H9 (cell line): ENCODE measurements at regions not wholly inside any gene's neighbourhood (a gene's known extent, or its start where the extent isn't known, plus 50 kb on each side); places are given as distances from the start of the nearest gene placed in this dataset.

Source experiments
- DNase-seq: peaks from one replicate; pipeline ENCODE4 v3.0.0-alpha.2; 2017
- H2AFZ ChIP-seq: one replicate; pipeline ENCODE4 v1.6.1; 2013; ENCODE audit warnings: mild to moderate bottlenecking, low read length, control low read depth, moderate library complexity
- H2AK5ac ChIP-seq: 2 replicates; pipeline ENCODE4 v1.6.1; 2013; ENCODE audit warnings: low read length, control low read depth, mixed read lengths; ENCODE audit not compliant: insufficient read length
- H2BK120ac ChIP-seq: one replicate; pipeline ENCODE4 v1.6.1; 2013; ENCODE audit warnings: low read depth, mild to moderate bottlenecking, low read length, control low read depth, inconsistent platforms; ENCODE audit not compliant: poor library complexity, severe bottlenecking
- H2BK12ac ChIP-seq: 2 replicates; pipeline ENCODE4 v1.6.1; 2013; ENCODE audit warnings: low read length, control low read depth, mixed read lengths, low read depth; ENCODE audit not compliant: insufficient read length
- H2BK15ac ChIP-seq: 2 replicates; pipeline ENCODE4 v1.6.1; 2013; ENCODE audit warnings: low read depth, low read length, control low read depth
- H2BK20ac ChIP-seq: one replicate; pipeline ENCODE4 v1.6.1; 2013; ENCODE audit warnings: low read depth, mild to moderate bottlenecking, low read length, control low read depth, inconsistent platforms; ENCODE audit not compliant: poor library complexity, severe bottlenecking
- H2BK5ac ChIP-seq: 2 replicates; pipeline ENCODE4 v1.6.1; 2013; ENCODE audit warnings: low read length, control low read depth, mixed read lengths; ENCODE audit not compliant: insufficient read length
- H3K14ac ChIP-seq: 2 replicates; pipeline ENCODE4 v1.6.1; 2013; ENCODE audit warnings: low read length, control low read depth; ENCODE audit not compliant: insufficient read depth
- H3K18ac ChIP-seq: 2 replicates; pipeline ENCODE4 v1.6.1; 2013; ENCODE audit warnings: low read depth, mild to moderate bottlenecking, mixed read lengths, low read length, control low read depth; ENCODE audit not compliant: insufficient read length
- H3K23ac ChIP-seq: 2 replicates; pipeline ENCODE4 v1.6.1; 2013; ENCODE audit warnings: low read length, control low read depth, mixed read lengths, low read depth; ENCODE audit not compliant: insufficient read length
- H3K23me2 ChIP-seq: 2 replicates; pipeline ENCODE4 v1.6.1; 2013; ENCODE audit warnings: low read depth, mild to moderate bottlenecking, mixed read lengths, low read length, control low read depth; ENCODE audit not compliant: insufficient read length, poor library complexity, severe bottlenecking
- H3K27ac ChIP-seq: 2 replicates; pipeline ENCODE4 v1.5.1; 2013; ENCODE audit warnings: low read length, control low read depth, mixed read lengths, low read depth; ENCODE audit not compliant: insufficient read length
- H3K27me3 ChIP-seq: 2 replicates; pipeline ENCODE4 v1.6.1; 2013; ENCODE audit warnings: low read length, control low read depth, inconsistent platforms; ENCODE audit not compliant: insufficient read depth
- H3K4ac ChIP-seq: 2 replicates; pipeline ENCODE4 v1.6.1; 2013; ENCODE audit warnings: low read depth, mild to moderate bottlenecking, control low read depth, inconsistent platforms, low read length, moderate library complexity
- H3K4me1 ChIP-seq: 2 replicates; pipeline ENCODE4 v1.6.1; 2013; ENCODE audit warnings: low read length, control low read depth, inconsistent platforms; ENCODE audit not compliant: insufficient read depth
- H3K4me2 ChIP-seq: 2 replicates; pipeline ENCODE4 v1.6.1; 2013; ENCODE audit warnings: low read length, control low read depth, mixed read lengths; ENCODE audit not compliant: insufficient read length, insufficient read depth
- H3K56ac ChIP-seq: 2 replicates; pipeline ENCODE4 v1.6.1; 2013; ENCODE audit warnings: low read depth, mild to moderate bottlenecking, mixed read lengths, low read length, control low read depth; ENCODE audit not compliant: insufficient read length
- H3K79me1 ChIP-seq: 2 replicates; pipeline ENCODE4 v1.6.1; 2013; ENCODE audit warnings: low read depth, mild to moderate bottlenecking, moderate library complexity, low read length, control low read depth, inconsistent platforms; ENCODE audit not compliant: insufficient read depth, poor library complexity, severe bottlenecking
- H3K79me2 ChIP-seq: 2 replicates; pipeline ENCODE4 v1.6.1; 2013; ENCODE audit warnings: low read length, control low read depth, inconsistent platforms; ENCODE audit not compliant: insufficient read depth
- H3K9ac ChIP-seq: 2 replicates; pipeline ENCODE4 v1.6.1; 2013; ENCODE audit warnings: low read length, control low read depth, mixed read lengths; ENCODE audit not compliant: insufficient read length; ENCODE audit errors: extremely low read depth
- H3K9me3 ChIP-seq: one replicate; pipeline ENCODE4 v1.6.1; 2013; ENCODE audit warnings: low read depth, low read length, inconsistent platforms; ENCODE audit not compliant: control insufficient read depth
- H3T11ph ChIP-seq: one replicate; pipeline ENCODE4 v1.6.1; 2013; ENCODE audit warnings: mild to moderate bottlenecking, low read length, control low read depth, inconsistent platforms
- H4K20me1 ChIP-seq: one replicate; pipeline ENCODE4 v1.6.1; 2013; ENCODE audit not compliant: control insufficient read depth, insufficient read length, insufficient read depth
- H4K5ac ChIP-seq: 2 replicates; pipeline ENCODE4 v1.6.1; 2013; ENCODE audit warnings: low read depth, mild to moderate bottlenecking, mixed read lengths, low read length, control low read depth; ENCODE audit not compliant: insufficient read length
- H4K8ac ChIP-seq: replicated peaks from 2 replicates; pipeline ENCODE4 v1.6.1; 2013; ENCODE audit warnings: low read length, control low read depth, mixed read lengths, low read depth; ENCODE audit not compliant: insufficient read length
- H4K91ac ChIP-seq: 2 replicates; pipeline ENCODE4 v1.6.1; 2013; ENCODE audit warnings: low read depth, mild to moderate bottlenecking, moderate library complexity, mixed read lengths, low read length, control low read depth; ENCODE audit not compliant: insufficient read length
- H3K27ac Mint-ChIP-seq, 3 experiments: 2 replicates in 2 of 3; 3 replicates in 1 of 3; pipeline ENCODE4 v1.8.0; 2020 to 2021; ENCODE audit warnings: mixed read lengths in 3 of 3, mild to moderate bottlenecking in 1 of 3, moderate library complexity in 1 of 3
- H3K27me3 Mint-ChIP-seq: 2 replicates; pipeline ENCODE4 v1.8.0; 2021; ENCODE audit warnings: low read depth, mild to moderate bottlenecking, moderate library complexity, mixed read lengths
- H3K36me3 Mint-ChIP-seq, 3 experiments: 2 replicates in 2 of 3; 3 replicates in 1 of 3; pipeline ENCODE4 v1.8.0; 2020 to 2021; ENCODE audit warnings: low read depth in 3 of 3, mixed read lengths in 3 of 3; ENCODE audit not compliant: insufficient read depth in 1 of 3
- H3K4me1 Mint-ChIP-seq, 2 experiments: 2 replicates each; pipeline ENCODE4 v1.8.0; 2020; ENCODE audit warnings: mixed read lengths in 2 of 2
- H3K4me3 Mint-ChIP-seq, 2 experiments: 2 replicates in 1 of 2; 3 replicates in 1 of 2; pipeline ENCODE4 v1.8.0; 2020 to 2021; ENCODE audit warnings: mild to moderate bottlenecking in 2 of 2, mixed read lengths in 2 of 2, moderate library complexity in 1 of 2
- H3K9me3 Mint-ChIP-seq, 2 experiments: 2 replicates in 1 of 2; 3 replicates in 1 of 2; pipeline ENCODE4 v1.8.0; 2020; ENCODE audit warnings: mild to moderate bottlenecking in 2 of 2, mixed read lengths in 2 of 2, moderate library complexity in 1 of 2
- CTCF ChIP-seq: fragments of 200-600 bp; sonication (generic); conservative IDR thresholded peaks from 3 replicates; pipeline ENCODE4 v1.8.0; 2021; ENCODE audit warnings: antibody characterized with exemption, mild to moderate bottlenecking
- WGBS: extraction: QIAGEN DNeasy Blood & Tissue Kit; methylation state at CpG from one replicate; pipeline ENCODE4 v1.1.7; 2013; ENCODE audit warnings: missing lambda C conversion rate, low lambda C conversion rate, mixed read lengths; ENCODE audit not compliant: insufficient read length; ENCODE audit errors: extremely low coverage; 5-methylcytosine and 5-hydroxymethylcytosine counted together

GRCh38 chr6:74222768-74223333, 526.8 kb downstream of the CD109 start:
- no peak overlapping the region for H3K27ac ChIP-seq
- H4K20me1 ChIP-seq, result no peaks in the 10 kb centered on the region
- no peak overlapping the region for H3K4me2 ChIP-seq
- no peak overlapping the region for H3K18ac ChIP-seq
- peaks cover 0 to 3% of the 10 kb centered on the region in 2 experiments; a peak in 3 of 5 replicates for H3K9me3 Mint-ChIP-seq
- H3K4me3 Mint-ChIP-seq, result no peak overlapping the region
- no peak overlapping the region for H2BK12ac ChIP-seq
- no peaks in the 10 kb centered on the region for H3K79me2 ChIP-seq
- peaks cover 3 to 4% of the 10 kb centered on the region in 2 experiments; a peak in 2 of 4 replicates for H3K4me1 Mint-ChIP-seq
- H3K79me1 ChIP-seq, result no peaks in the 10 kb centered on the region
- no peak overlapping the region for H3K56ac ChIP-seq
- no peak overlapping the region for H3K4ac ChIP-seq
- no peak overlapping the region for H2AK5ac ChIP-seq
- no peak overlapping the region for H3K14ac ChIP-seq
- no peak overlapping the region for H2BK20ac ChIP-seq
- no peak overlapping the region for H3T11ph ChIP-seq
- no peak overlapping the region for H3K23ac ChIP-seq
- no peak overlapping the region for H4K5ac ChIP-seq
- H2BK15ac ChIP-seq, result no peak overlapping the region
- TF ChIP-seq CTCF, result peak; percentile 22; the same call in 1 of the 3 replicates
- H3K27me3 Mint-ChIP-seq, result no peaks in the 10 kb centered on the region
- H3K27ac Mint-ChIP-seq, result 0 out of 7 replicates have a peak overlapping the region, but pooled peaks of 1 of the 3 experiments have one; percentile 23
- peak; percentile 58 for DNase-seq
- H3K36me3 Mint-ChIP-seq, result 0 out of 7 replicates have a peak, but pooled peaks cover 0 to 3% (median 0%) of the 10 kb centered on the region in 3 experiments
- no peaks in the 10 kb centered on the region for H3K27me3 ChIP-seq
- WGBS, result no CpG with 5 or more reads among the region's 12 CpGs
- no peaks in the 10 kb centered on the region for H3K9me3 ChIP-seq
- H2BK5ac ChIP-seq, result no peak overlapping the region
- H4K91ac ChIP-seq, result no peak overlapping the region
- H2BK120ac ChIP-seq, result no peak overlapping the region
- H3K9ac ChIP-seq, result no peak overlapping the region
- H3K23me2 ChIP-seq, result no peaks in the 10 kb centered on the region
- no peak overlapping the region for H2AFZ ChIP-seq
- no peaks in the 10 kb centered on the region for H3K4me1 ChIP-seq
- no peak overlapping the region for H4K8ac ChIP-seq
